Activated T-cell treated with anti-CD3 and anti-CD28 coated beads, Interleukin-2, amount 50 U/mL, for 48 hours (primary cell): ENCODE measurements at regions not wholly inside any gene's neighbourhood (a gene's known extent, or its start where the extent isn't known, plus 50 kb on each side); places are given as distances from the start of the nearest gene placed in this dataset.

Experiments
- DNase-seq, 2 experiments: peaks; one replicate each; pipeline ENCODE4 v3.0.0-alpha.2; 2020

DNA sequence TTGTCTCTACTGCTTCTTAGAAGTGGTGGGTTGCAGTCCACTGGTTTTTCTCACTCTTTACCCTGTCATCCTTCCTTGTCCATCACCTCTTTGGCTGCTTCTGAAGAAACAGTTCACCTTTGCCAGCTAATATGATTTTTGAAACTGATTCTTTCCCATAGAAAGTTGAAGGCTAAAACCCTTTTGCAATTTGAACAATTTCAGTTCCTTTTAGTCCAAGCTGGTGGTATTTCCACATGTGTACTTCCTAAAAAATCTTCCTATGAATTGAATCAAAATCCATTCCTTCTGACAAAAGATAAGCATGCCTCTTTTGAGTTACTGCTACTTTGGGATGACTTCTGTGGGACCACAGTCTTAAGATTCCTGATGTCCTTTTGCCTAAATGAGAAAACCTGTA is 210.0 kb upstream of the MAN1A1 start:
- no peak for DNase-seq

DNA sequence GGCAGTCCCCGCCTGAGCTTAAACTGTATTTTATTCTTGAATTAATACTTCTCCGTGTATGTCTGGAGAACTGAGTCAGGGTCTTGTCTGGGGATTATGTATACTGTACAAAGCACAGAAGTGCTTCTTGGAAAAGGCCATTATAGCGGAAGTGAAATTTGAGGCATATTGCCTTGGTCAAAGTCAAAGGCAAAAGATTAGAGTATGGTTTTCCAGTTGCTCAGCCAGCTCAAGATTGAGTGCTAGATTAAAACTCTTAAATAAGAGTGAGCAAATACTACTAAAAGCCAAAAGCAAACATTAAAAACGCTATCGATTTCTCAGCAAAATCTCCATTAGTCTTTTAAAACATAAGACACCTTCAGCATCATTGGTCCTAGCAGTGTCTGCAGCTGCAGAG is 207.7 kb upstream of the MAN1A1 start:
- DNase-seq = no peak

DNA sequence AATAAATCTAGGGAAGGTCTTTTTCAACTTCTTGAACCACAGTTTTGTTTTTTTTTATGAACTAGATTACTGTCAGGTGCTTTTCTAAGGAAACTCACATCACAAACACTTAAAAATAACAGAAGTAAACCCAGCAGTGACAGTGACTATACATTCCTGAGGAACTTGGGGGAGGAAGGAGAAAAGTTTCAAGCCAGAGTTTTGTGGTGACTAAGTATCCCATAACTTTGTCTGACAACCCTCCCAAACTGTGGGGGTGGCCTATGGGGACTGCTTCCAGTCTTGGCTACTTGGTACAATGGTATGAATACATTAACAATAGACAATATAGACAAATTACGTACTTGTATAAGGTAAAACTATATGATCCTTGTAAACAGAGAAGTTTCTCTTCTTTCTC is 202.5 kb upstream of the MAN1A1 start:
- DNase-seq = no peak

DNA sequence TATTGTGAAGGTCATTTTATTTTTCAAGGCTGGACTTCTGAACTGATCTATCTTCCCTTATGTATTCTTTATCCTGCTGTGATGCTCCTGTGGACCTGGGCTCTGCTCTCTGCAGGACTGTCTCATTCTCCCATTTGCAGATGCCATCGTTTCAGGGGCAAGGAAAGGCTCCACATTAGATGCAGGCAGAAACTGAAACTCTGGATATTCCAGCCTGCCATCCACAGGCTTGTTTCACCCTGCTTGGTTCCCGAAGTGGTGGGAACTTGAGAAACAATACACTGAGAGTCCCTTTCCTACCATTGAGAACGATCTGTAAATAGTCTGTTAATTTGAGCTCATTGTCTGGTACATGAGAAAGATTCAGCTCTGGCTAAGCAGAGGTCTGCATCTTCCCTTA is 197.5 kb upstream of the MAN1A1 start:
- DNase-seq = no peak

DNA sequence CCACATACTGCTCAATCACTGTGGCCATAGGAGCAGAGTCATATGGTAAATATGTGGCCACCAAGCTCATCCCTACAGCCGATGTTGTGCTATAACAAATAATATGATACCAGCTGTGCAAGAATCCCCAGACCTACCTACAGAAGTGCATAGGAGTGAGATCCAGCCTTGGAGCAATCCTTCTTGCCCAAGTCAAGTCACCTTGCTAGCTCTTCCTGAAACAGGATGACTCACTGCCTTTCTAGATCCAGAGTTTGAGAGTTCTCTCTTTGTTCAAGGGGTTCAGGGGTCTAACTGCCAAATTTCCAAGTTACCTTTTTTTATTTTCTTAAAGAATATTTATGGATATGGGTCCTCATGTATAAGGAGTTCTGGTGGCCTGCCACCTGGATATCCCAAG is 195.7 kb upstream of the MAN1A1 start:
- DNase-seq = no peak

DNA sequence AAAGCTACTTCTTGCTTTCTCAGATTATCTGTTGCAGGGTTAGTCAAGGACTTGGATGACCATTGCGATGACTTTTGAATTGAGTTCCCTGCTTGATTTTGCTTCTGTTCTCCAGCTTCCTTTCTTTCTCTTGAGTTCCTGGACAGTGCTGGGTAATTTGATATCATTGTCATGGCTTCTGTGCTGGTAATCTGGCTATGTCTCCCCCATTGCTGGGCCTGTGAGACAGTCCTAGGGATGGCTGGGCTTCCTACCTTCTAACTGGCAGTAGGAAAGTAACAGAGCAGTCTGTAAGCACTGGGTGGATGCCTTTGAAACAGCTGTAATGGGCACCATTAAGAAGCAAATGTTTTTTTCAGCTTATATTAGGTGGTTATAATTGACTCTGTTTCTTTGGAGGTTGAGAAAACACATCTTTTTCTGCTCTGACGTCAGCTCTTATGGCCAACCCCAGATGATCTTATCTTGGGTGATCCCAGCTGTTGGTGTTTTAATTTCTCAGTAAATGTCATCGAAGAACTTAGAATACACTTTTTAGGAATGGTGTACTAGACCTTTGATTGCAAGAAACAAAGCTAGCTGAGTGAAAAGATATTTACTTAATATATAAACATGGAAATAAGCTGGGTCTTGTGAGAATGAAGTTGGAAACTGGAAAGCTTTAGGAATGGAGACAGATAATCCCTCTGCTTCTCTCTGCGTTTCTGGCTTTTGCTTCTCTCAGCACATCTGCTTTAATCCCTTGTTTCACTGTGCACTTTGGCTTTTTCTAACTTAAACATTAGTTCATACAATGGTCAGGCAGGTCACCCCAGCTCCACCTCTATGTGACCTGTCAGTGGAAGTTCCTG is 195.0 kb upstream of the MAN1A1 start:
- DNase-seq = no peak

DNA sequence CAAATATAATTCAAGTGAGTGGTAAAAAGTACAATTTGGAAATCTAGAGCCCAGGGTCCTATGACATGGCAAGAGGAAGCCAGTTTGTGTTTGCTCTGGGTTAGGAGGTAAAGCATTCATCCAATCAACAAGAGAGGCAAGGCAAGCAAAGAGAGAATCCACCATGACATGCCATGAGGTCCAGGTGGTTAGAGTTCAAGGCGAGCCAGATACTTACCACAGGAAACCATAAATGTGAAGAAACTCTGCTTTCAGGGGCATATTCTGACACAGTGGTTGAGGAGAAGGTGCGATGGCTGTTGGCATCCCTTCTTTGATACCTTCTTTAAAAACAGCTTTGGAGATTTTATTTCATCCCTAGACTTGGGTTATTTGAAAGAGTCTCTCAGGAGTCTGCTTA is 193.8 kb upstream of the MAN1A1 start:
- DNase-seq = no peak

DNA sequence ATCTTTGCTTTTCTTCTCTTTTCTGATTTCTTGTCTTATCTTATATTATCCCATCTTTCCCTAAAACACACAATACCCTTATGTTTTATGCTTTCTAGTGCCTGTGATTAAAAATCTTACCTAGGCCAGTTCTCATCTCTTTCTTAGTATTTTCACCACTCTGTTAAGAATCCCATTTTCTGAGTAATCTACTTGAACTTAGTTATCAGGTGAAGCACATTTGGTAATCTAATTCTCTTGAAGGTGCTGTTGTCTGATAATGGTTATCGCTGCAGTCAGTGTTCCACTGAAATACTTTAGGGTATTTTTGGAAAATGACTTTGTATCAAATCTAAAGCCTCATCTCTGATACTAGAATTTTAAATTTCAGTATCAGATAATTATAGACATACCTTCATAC is 192.5 kb upstream of the MAN1A1 start:
- no peak for DNase-seq

DNA sequence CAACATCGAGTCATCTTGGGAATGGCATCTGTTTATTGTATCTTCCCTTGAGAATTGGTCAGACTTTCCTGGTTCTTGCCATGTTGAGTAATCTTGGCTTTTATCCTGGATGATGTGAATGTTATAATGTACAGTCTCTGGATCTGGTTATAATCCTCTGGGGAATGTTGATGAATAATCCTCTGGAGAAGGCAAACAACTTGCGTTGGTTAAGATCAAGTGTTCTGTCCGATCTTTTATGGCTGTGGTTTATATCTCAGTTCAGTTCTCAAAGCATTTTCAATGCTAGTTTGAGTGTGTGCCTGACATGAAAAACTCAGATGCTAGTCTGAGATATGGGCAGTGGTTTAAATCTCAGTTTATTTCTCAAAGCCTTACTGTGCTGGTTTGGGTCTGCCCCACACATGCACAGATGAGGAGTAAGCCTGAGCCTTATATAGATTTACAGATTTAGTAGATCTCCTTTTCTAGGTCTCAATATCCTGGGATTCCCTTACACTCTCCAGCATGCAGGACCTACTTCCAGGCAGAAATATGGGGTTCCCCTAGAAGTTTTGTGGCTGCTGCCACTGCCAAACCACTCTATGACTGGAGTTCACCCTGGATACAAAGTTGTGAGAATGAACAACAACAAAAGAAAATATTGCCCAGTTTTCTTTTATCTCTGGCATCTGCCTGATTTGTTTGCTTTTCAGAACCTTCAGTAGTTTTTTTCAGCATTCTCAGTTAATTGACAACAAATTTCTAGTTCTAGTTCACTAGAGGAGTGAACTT is 191.8 kb upstream of the MAN1A1 start:
- DNase-seq = no peak

DNA sequence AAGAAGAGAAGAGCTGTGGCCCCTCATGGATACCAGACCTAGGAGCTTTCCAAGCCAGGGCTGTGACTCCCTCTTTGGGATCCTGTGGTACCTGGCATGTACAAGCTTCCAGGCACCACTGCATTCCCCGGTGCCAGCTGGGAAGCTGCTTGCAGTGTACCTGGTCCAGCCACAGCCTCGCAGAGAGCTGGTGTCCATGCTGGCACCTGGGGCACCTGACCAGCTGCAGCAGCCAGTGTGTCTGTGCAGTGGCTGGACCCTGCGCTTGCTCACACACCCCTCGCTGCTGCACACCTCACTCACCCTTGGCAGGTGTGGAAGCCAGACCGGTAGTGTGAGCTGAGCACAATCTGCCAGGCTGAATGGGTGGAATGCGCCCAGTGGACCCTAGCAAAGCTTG is 190.9 kb upstream of the MAN1A1 start:
- no peak for DNase-seq

DNA sequence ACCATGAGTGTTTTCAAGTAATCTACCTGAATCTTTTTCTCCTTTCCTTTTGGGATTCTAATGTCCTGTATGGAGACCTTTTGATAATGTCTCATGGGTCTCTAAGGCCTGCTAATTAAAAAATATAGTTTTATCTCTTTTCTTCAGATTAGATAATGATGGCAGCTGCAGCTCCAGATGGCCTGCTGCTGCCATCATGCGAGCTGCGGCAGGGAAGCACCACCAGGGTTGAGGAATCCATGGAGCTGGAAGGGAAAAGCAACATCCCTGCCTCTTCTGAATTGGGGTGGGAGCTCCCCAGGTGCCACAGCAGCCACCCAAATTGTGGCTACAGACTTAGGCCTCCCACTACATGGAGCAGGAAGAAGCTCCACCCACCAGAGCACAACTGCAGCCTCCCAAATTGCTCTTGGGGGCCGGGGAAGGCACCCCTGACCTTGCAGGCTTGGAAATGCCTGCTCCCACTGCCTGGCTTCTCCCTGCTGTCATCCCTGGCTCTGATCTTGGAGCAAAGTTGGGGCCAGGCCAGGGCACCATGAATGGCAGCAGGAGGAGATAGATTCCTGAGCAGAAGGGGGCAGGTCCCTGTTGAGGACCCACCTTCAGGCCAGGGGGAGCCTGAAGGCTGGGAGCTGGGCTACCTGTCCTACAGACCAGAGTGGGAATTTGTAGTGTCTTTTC is 189.6 kb upstream of the MAN1A1 start:
- DNase-seq = no peak

DNA sequence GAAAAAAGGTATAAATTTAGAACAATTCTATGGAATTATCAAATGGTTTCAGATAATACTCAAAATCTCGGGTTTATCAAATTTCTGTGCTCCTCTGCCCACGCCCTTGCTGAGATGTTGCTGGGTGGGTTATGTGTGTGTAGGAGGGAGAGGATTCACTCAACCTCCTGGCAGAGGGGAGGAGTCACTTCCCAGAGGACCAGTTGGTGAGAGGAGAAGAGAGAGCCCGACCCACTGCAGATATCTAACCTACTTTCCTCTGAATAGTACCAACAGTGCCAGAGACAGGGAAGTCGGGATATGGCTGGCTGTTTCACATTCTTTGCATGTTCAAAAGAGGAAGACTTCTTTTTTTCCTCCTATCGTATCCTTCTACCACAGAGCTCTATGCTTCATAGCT is 187.1 kb upstream of the MAN1A1 start:
- no peak for DNase-seq

DNA sequence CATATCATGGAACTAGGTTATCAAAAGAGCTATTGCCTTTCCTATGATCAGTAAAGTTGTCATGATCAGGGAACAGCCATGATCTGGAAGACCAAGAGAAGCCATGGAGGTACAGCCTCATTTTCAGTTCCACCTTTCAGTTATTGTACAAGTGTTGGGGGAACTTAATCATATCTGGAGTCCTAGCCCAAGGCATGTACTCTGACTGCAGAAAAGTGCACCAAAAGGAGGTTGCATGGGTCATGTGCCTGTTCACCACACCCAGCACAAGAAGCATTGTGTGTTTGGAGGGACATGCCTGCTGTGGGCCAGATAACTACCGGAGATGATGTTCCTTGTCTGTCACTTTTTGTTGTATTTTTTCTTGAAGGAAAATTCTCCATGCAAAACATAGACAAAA is 185.8 kb upstream of the MAN1A1 start:
- no peak for DNase-seq

DNA sequence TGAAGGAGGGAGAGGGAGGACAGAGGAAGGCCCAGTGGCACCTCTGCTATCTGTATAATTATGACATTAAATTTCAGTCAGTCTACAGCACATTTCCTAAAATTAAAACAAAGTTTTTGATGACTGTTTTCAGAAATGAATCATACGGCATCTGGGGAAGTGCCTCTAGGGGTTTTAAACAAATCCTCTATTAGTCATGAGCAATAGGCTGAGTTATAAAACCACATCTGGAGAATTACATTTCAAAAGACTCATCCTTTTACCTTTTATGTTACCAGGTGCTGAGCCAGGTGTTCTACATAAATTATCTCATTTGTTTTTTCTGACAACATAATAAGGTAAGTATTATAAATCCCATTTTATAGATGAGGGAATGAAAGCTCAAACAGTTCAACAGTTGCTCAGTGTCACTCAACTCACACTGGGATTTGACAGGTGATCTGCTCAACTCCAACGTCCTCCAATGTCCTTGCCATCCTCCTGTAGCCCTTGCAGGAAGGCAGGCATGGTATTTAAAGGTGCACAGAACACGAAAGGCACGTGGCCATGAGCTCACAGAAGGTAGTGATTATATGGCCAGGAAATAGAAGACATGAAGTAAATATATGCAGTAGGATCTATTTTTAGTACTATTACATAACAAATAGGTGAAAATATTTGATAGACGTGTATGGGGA is 184.2 kb upstream of the MAN1A1 start:
- DNase-seq = no peak

DNA sequence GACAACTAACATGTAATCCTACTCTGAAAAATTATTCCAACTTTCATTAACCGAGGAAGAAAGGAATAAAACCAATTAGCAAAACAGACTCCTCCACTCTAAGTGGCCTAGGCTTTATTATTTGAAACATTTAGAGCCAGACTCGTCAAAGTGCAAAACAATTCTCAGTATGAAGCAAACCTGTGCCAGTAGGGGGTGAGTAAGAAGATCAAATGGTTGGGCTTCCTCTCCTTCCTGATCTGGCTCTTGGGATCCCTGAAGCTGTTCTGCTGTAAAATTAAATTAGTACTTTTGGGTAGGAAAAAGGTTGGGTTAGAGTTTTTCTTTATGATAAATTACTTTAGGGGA is 177.6 kb upstream of the MAN1A1 start:
- DNase-seq = no peak

DNA sequence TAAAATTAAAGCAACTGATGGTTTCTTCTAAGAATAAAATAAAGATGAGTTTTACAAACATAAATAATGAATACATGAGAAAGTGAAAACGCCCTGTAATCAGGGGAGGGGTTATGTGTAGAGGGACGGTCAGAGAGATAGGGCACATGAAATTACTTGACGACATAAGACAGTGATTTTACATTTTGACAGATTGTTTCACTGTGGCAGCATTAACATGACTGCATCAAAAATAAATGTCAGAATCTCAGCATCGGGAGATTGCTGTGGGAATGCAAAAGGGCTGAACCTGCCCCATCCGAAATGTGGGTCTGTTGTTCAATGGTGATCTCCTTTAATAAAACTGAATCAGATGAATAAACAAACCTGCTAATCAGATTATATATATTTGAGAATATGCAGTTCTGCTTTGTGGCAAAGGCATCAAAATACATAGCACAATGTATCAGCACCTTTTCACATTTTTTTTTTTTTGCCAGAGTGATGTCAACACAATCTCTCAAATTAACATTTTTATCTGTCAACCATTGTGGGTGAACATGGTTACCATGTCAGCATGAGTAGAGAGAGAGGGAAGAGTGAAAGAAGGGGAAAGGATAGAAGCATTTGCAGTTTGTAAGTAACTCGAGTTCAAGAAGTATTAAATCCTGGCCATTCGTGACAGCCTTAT is 177.1 kb upstream of the MAN1A1 start:
- no peak for DNase-seq

DNA sequence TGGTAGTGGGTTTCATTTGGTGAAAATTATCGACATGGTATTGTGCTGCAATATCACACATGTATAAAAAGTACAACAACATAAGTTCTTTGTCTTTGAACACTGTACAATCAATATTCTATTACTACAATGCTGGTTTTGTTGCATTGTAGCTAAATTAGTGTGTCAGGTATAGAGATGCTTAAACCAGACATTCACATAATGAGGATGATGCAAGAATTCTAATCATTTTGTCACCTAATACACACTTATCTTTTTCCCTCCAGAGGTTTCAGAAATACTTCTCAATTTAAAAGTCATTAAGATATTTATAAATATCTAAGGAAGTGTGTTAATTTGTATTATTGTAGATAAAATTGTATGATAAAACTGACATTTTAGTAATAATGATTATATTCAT is 174.8 kb upstream of the MAN1A1 start:
- no peak for DNase-seq

DNA sequence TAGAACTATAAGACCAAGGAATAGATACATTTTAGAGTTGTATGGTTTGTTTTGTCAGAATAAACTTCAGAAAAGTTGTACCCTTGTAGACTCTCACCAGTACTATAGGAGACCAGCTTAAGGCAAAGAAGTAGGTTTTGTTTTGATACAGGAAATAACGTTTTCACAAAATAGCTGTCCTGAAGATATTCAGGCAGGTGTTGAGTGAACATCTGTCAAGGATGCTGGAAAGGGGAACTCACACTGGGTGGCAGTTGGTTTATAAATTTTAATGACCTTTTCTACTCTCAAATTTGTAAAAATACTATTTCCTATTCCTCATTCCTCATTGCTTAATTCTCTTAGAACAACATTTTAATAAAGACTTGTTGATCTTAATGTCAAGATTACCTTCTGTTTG is 174.0 kb upstream of the MAN1A1 start:
- DNase-seq = no peak

DNA sequence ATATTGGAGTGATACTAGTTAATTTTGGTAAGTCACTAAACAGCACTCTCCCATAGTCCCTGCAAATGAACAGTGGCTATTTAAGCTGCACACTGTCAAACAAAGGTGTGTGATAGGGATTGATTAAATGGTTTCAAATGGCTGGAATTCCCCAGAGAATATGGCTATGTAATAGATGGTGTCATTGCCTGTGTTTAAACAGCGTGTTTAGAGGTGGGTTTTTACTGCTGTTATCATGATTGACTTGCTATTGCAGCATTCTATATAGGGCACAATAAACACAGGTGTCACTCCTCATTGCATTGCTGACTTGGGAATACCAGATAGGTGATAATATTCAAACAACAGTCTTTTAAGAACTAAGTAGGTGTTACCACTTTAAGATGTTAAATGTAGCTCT is 171.7 kb upstream of the MAN1A1 start:
- DNase-seq = no peak

DNA sequence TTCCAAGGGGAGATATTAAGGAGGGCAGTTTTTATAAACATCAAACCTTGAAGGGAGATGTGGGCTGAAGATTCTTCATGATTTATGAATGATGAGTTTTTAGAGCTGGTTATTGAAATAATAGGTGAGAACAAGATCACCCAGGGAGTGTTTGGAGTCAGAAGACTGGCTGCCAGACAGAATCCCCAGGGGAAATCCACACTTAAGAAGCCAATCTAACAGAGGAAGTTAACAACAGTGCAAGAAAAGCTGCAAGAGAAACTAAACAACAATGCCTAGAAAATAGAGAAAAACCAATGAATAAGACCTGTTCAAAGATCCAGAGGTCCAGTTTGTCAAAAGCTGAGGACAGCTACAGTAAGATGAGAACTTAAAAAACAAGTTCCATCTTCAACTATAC is 167.9 kb upstream of the MAN1A1 start:
- no peak for DNase-seq

DNA sequence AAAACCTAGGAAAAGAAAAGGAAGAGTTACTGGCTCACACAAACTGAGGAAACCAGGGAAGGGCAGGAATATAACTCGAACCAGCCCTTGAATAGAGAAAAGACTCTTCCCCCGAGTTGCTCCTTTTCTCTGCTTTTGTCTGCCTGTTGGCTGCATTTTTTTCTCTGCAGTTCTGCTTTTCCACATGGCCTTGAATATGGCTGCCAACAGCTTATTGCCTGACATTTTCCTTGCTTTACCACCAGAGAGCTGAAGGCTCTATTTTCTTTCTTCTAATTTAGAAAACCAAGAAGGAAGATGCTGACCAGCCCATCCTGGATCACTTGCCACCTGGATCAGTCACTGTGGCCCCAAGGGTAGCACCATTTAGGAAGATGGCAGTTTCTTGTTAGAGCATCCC is 164.8 kb upstream of the MAN1A1 start:
- DNase-seq = no peak

DNA sequence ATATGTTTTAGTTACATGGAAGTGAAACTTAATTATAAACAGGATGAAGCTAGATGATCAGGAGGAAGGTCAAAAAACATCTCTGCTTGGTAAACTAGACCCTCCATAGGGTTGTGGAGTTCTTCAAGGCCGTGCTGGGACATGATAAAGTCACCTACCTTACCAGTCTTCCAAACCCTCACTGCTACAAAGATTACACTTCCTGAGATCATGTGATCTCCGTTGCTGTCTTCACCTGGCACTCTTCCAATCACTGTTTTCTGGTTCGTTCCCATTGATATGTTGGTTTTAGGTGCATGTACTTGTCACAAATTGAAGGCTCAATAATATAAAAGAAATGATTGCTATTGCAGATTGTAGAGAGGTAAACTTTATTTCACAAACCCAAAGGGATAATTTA is 161.5 kb upstream of the MAN1A1 start:
- no peak for DNase-seq

DNA sequence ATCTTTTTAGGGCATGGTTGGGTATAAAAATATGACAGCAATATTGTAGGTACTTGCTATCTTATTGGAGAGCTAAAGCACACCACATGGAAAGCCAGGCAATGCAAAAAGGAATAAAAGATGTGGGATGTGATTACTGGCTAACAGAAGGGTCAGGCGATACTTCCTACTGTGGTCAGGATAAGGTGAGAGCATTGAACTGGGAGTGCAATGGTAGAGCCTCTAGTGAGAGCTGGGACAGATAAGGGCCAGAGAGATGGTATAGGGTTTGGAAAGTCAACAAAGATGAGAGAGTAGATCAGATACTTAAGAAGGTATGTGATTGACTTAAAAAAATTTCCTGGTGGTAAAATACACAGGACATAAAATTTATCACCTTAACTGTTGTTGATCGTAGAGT is 160.7 kb upstream of the MAN1A1 start:
- no peak for DNase-seq
